ENCODE measurements at regions not wholly inside any gene's neighbourhood (a gene's known extent, or its start where the extent isn't known, plus 50 kb on each side); places are given as distances from the start of the nearest gene placed in this dataset.
"Not testable (repeated sequence)": the region's sequence is repeated elsewhere in the genome, so short reads cannot be mapped to it uniquely, and the experiment has no call there.

DNA sequence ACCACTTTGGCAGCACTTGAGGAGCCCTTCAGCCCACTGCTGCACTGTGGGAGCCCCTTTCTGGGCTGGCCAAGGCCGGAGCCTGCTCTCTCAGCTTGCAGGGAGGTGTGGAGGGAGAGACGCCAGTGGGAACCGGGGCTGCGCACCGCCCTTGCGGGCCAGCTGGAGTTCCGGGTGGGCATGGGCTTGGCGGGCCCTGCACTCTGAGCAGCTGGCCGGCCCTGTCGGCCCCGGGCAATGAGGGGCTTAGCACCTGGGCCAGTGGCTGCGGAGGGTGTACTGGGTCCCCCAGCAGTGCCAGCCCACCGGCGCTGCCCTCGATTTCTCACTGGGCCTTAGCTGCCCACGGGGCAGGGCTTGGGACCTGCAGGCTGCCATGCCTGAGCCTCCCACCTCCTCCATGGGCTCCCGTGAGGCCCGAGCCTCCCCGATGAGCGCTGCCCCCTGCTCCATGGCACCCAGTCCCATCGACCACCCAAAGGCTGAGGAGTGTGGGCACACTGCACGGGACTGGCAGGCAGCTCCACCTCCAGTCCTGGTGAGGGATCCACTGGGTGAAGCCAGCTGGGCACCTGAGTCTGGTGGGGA is 253.6 kb upstream of the AMIGO2 start:
- not testable (repeated sequence) for TF ChIP-seq POLR2A, CTCF (IDR thresholded peaks at IDR 0.05)

All from vagina (tissue), 2 donors.